Osteoblast (primary cell): ENCODE measurements at regions not wholly inside any gene's neighbourhood (a gene's known extent, or its start where the extent isn't known, plus 50 kb on each side); places are given as distances from the start of the nearest gene placed in this dataset.

ENCODE experiments used
- DNase-seq: peaks from one replicate; pipeline ENCODE4 v3.0.0; 2011; ENCODE audit warnings: low spot score, mixed read lengths; ENCODE audit not compliant: insufficient read length; ENCODE audit errors: missing footprints
- H2AFZ ChIP-seq: 2 replicates; pipeline ENCODE4 v1.6.0; 2011; ENCODE audit warnings: mild to moderate bottlenecking, low read length
- H3K27ac ChIP-seq: 2 replicates; pipeline ENCODE4 v1.5.1; 2011; ENCODE audit warnings: mild to moderate bottlenecking, low read depth, low read length, moderate library complexity
- H3K27me3 ChIP-seq: 2 replicates; pipeline ENCODE4 v1.6.0; 2012; ENCODE audit warnings: mild to moderate bottlenecking, control low read depth, inconsistent platforms, low read length, moderate library complexity; ENCODE audit not compliant: insufficient read depth
- H3K36me3 ChIP-seq: 2 replicates; pipeline ENCODE4 v1.5.1; 2011; ENCODE audit warnings: mild to moderate bottlenecking, low read length, control low read depth, moderate library complexity; ENCODE audit not compliant: insufficient read depth
- H3K4me1 ChIP-seq: 2 replicates; pipeline ENCODE4 v1.5.1; 2011; ENCODE audit warnings: mild to moderate bottlenecking, low read length, control low read depth, moderate library complexity; ENCODE audit not compliant: insufficient read depth
- H3K4me2 ChIP-seq: 2 replicates; pipeline ENCODE4 v1.6.0; 2011; ENCODE audit warnings: mild to moderate bottlenecking, low read length; ENCODE audit not compliant: insufficient read depth
- H3K4me3 ChIP-seq: fragments of 200-600 bp; sonication (generic); 3 replicates; pipeline ENCODE4 v1.5.1; 2012; ENCODE audit warnings: mild to moderate bottlenecking, low read length, inconsistent platforms; ENCODE audit not compliant: insufficient read depth
- H3K79me2 ChIP-seq: 2 replicates; pipeline ENCODE4 v1.6.0; 2012; ENCODE audit warnings: mild to moderate bottlenecking, low read length, control low read depth, inconsistent platforms; ENCODE audit not compliant: insufficient read depth
- H3K9me3 ChIP-seq: 2 replicates; pipeline ENCODE4 v1.5.1; 2011; ENCODE audit warnings: low read depth, low read length, control low read depth
- H4K20me1 ChIP-seq: 2 replicates; pipeline ENCODE4 v1.6.0; 2012; ENCODE audit warnings: mild to moderate bottlenecking, low read length, control low read depth; ENCODE audit not compliant: insufficient read depth
- CTCF ChIP-seq: IDR thresholded peaks from 2 replicates; pipeline ENCODE4 v1.5.1; 2011; ENCODE audit warnings: mild to moderate bottlenecking, low read depth, low read length, moderate library complexity; ENCODE audit errors: extremely low read depth

DNA sequence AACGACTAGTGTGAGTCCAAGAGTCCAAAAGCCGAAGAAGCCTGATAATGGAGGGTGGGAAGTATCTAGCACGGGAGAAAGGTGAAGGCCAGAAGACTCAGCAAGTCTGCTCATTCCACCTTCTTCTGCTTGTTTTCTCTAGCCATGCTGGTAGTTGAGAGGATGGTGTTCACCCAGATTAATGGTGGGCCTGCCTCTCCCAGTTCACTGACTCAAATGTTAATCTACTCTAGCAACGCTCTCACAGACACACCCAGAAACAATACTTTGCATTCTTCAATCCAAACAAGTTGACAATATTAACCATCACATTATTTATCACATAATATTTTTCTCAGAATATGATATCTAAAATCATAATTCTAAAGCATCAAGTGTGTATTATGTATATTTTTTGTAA is 1055.1 kb upstream of the PCDH10 start:
- no peaks in the 10 kb centered on the region for H3K4me1 ChIP-seq

GRCh38 chr4:132097041-132097440 is 1052.1 kb upstream of the PCDH10 start:
- no peak overlapping the region for H3K4me2 ChIP-seq
- H3K4me1 ChIP-seq, result no peaks in the 10 kb centered on the region
- no peaks in the 10 kb centered on the region for H3K79me2 ChIP-seq
- H3K4me3 ChIP-seq, result no peak overlapping the region
- H2AFZ ChIP-seq, result no peak overlapping the region
- no peaks in the 10 kb centered on the region for H3K9me3 ChIP-seq
- no peaks in the 10 kb centered on the region for H3K36me3 ChIP-seq
- no peak for DNase-seq
- no peaks in the 10 kb centered on the region for H3K27me3 ChIP-seq
- H4K20me1 ChIP-seq, result no peaks in the 10 kb centered on the region
- H3K27ac ChIP-seq, result no peak overlapping the region
- no peak for TF ChIP-seq CTCF

More for the DNA sequence above, 1055.1 kb upstream of the PCDH10 start:
- no peak overlapping the region for H3K4me2 ChIP-seq
- H3K27me3 ChIP-seq, result no peaks in the 10 kb centered on the region
- no peak for DNase-seq
- no peaks in the 10 kb centered on the region for H3K9me3 ChIP-seq
- no peaks in the 10 kb centered on the region for H3K36me3 ChIP-seq
- no peaks in the 10 kb centered on the region for H4K20me1 ChIP-seq
- no peaks in the 10 kb centered on the region for H3K79me2 ChIP-seq
- H3K27ac ChIP-seq, result no peak overlapping the region
- no peak overlapping the region for H2AFZ ChIP-seq
- H3K4me3 ChIP-seq, result no peak overlapping the region
- no peak for TF ChIP-seq CTCF

DNA sequence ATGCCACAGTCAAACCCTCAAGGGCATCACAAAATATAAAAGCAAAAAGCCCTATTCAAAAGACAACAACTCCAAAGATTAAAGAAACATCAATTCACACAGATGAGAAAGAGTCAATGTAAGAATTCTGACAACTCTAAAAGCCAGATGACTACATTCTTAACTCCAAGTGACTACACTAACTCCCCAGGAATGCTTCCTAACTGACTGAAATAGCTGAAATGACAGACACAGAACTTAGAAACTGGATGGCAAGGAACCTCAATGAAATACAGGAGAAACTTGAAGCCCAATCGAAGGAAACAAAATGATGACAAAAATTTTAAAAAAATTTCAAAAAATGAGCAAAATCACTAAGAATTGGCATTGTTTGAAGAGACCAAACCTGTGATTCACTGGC is 1047.6 kb upstream of the PCDH10 start:
- Histone ChIP-seq H3K4me1 (no peaks in the 10 kb centered on the region), H3K4me2 (no peak overlapping the region), H3K4me3 (no peak overlapping the region), H3K27ac (no peak overlapping the region), H3K9me3 (no peaks in the 10 kb centered on the region), H3K36me3 (no peaks in the 10 kb centered on the region), H4K20me1 (no peaks in the 10 kb centered on the region), H2AFZ (no peak overlapping the region), H3K79me2 (no peaks in the 10 kb centered on the region), H3K27me3 (no peaks in the 10 kb centered on the region)
- DNase-seq, result no peak
- TF ChIP-seq CTCF, result no peak

- no peak overlapping the region for H3K27ac ChIP-seq
- H4K20me1 ChIP-seq, result no peaks in the 10 kb centered on the region
- H2AFZ ChIP-seq, result no peak overlapping the region
- no peaks in the 10 kb centered on the region for H3K79me2 ChIP-seq
- no peak overlapping the region for H3K4me3 ChIP-seq
- H3K4me2 ChIP-seq, result no peak overlapping the region
- H3K9me3 ChIP-seq, result no peaks in the 10 kb centered on the region
- DNase-seq, result no peak
- no peaks in the 10 kb centered on the region for H3K4me1 ChIP-seq
- TF ChIP-seq CTCF, result no peak
- no peaks in the 10 kb centered on the region for H3K36me3 ChIP-seq
- no peaks in the 10 kb centered on the region for H3K27me3 ChIP-seq
Measured at GRCh38 chr4:132108784-132109183, 1040.3 kb upstream of the PCDH10 start.
